SJSA1 (cell line): ENCODE measurements at regions not wholly inside any gene's neighbourhood (a gene's known extent, or its start where the extent isn't known, plus 50 kb on each side); places are given as distances from the start of the nearest gene placed in this dataset.
"Not testable (repeated sequence)": the region's sequence is repeated elsewhere in the genome, so short reads cannot be mapped to it uniquely, and the experiment has no call there.

Experiments used
- DNase-seq, 2 experiments: peaks; one replicate each; pipeline ENCODE4 v3.0.0-alpha.2; 2015 to 2020; ENCODE audit warnings: low spot score in 2 of 2, low read depth in 1 of 2
- H3K27ac ChIP-seq: fragments of 250-450 bp; sonication (Bioruptor Pico); 2 replicates; pipeline ENCODE4 v1.5.1; 2020; ENCODE audit warnings: mild to moderate bottlenecking, moderate library complexity
- H3K27me3 ChIP-seq: fragments of 250-450 bp; sonication (Bioruptor Pico); replicated peaks from 2 replicates; pipeline ENCODE4 v1.5.1; 2020; ENCODE audit warnings: mild to moderate bottlenecking, moderate library complexity
- H3K36me3 ChIP-seq: fragments of 250-450 bp; sonication (Bioruptor Pico); 2 replicates; pipeline ENCODE4 v1.5.1; 2020; ENCODE audit warnings: mild to moderate bottlenecking
- H3K4me1 ChIP-seq: fragments of 250-450 bp; sonication (Bioruptor Pico); replicated peaks from 2 replicates; pipeline ENCODE4 v1.6.1; 2021; ENCODE audit warnings: mild to moderate bottlenecking
- H3K4me3 ChIP-seq: fragments of 250-450 bp; sonication (Bioruptor Pico); 2 replicates; pipeline ENCODE4 v1.5.1; 2020; ENCODE audit warnings: mild to moderate bottlenecking
- H3K9me3 ChIP-seq: fragments of 250-450 bp; sonication (Bioruptor Pico); replicated peaks from 2 replicates; pipeline ENCODE4 v1.5.1; 2020; ENCODE audit warnings: mild to moderate bottlenecking

DNA sequence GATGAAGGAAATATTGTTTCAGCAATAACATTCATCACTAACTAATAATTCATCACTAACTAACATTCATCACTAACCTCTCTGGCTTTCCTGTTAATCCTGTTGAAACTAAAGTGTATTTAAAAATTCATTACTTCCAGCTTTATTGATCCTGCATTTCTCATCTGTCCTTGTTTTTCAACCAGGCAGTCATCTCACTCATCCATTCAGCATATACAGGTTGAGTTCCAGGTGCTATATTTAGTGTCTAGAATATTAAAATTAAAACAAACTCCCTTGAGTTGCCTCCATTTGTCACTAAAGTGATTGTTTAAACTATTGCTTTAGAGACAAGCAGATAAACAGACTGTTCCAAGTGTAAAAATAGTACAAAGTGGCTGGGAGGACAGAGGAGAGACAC lies 58.1 kb downstream of the ATXN7L3B start:
- peaks cover 3% of the 10 kb centered on the region; the same call in 1 of the 2 replicates for H3K27me3 ChIP-seq
- no peaks in the 10 kb centered on the region for H3K4me1 ChIP-seq
- H3K4me3 ChIP-seq = no peak overlapping the region
- no peak for DNase-seq
- no peak overlapping the region for H3K27ac ChIP-seq
- H3K9me3 ChIP-seq = no peaks in the 10 kb centered on the region
- H3K36me3 ChIP-seq = no peaks in the 10 kb centered on the region

DNA sequence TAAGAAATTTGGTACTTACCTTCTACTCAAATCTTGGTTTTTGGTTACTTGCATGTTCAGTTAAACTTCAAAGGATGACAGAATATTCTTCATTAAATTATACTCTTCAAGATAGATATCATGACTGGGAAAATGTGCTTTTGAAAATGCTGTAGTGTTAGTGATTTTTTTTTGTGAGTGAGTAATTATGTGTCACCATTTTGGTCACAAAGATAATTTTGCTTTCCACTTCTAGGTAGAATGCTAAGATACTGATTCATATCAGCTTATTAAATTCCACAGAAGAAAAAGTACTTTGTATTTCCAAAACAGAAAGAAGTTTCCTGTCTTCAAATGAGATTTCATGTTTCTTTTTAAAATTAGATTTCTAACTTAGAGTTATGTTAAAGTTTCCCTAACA lies 61.2 kb downstream of the ATXN7L3B start:
- H3K36me3 ChIP-seq = no peaks in the 10 kb centered on the region
- no peak for DNase-seq
- no peaks in the 10 kb centered on the region for H3K4me1 ChIP-seq
- no peaks in the 10 kb centered on the region for H3K9me3 ChIP-seq
- peaks cover 3% of the 10 kb centered on the region; the same call in 1 of the 2 replicates for H3K27me3 ChIP-seq
- no peak overlapping the region for H3K27ac ChIP-seq
- no peak overlapping the region for H3K4me3 ChIP-seq

GRCh38 chr12:74599932-74600331 lies 62.3 kb downstream of the ATXN7L3B start:
- Histone ChIP-seq H3K9me3 (no peaks in the 10 kb centered on the region), H3K36me3 (no peaks in the 10 kb centered on the region), H3K27me3 (peaks cover 3% of the 10 kb centered on the region; the same call in 1 of the 2 replicates), H3K4me1 (no peaks in the 10 kb centered on the region), H3K27ac (no peak overlapping the region), H3K4me3 (no peak overlapping the region)
- no peak for DNase-seq

DNA sequence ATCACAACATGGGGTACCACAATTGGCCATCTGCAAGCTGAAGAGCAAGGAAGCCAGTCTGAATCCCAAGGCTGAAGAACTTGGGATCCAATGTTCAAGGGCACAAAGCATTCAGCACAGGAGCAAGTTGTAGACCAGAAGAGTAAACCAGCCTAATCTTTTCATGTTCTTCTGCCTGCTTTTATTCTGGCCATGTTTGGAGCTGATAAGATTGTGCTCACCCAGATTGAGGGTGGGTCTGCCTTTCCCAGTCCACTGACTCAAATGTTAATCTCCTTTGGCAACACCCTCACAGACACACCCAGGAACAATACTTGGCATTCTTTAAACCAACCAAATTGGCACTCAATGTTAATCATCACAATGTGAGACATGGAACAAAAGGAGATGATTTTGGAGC lies 63.2 kb downstream of the ATXN7L3B start:
- DNase-seq, H3K27me3 ChIP-seq, H3K27ac ChIP-seq: not testable (repeated sequence)

DNA sequence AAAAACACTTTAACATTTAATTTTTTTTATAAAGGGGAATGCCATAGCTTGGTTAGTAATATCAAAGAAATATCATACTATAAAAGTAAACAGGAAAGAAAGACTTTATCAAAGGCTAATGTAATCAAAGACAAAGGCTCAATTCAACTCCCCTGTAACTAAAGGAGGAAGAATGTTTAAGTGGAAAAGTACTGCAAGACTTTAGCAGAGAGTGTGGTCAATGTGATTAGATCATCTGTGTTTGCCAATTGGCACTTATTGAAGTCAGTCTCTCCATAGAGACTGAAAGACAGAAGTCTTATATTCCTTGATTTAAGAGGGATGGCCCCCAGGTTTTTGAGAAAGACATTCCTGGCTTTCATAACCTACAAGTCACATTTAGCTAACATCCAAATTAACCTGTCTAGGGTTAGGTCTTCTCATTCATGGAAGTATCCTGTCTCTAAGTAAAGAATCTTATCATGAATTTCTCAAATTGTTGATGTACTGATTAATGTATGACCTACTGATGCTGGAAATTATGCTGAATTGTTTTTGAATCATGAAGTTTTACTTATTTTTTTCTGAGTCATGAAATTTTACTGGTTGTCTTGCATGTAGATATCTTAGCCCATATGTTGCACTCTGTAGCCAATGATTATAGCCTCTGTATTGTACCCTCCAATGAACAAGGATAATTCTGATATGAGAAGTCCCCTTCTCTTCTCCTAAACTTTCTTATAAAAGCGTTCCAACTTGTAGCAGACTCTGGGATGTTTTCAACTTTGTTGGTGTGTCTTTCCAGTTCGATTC lies 65.4 kb downstream of the ATXN7L3B start:
- Histone ChIP-seq H3K4me1 (no peaks in the 10 kb centered on the region), H3K27me3 (no peaks in the 10 kb centered on the region), H3K9me3 (no peaks in the 10 kb centered on the region), H3K4me3 (no peak overlapping the region), H3K27ac (no peak overlapping the region), H3K36me3 (no peaks in the 10 kb centered on the region)
- DNase-seq = no peak

More for the DNA sequence above, 63.2 kb downstream of the ATXN7L3B start:
- H3K9me3 ChIP-seq, H3K4me1 ChIP-seq, H3K36me3 ChIP-seq, H3K4me3 ChIP-seq: not testable (repeated sequence)

DNA sequence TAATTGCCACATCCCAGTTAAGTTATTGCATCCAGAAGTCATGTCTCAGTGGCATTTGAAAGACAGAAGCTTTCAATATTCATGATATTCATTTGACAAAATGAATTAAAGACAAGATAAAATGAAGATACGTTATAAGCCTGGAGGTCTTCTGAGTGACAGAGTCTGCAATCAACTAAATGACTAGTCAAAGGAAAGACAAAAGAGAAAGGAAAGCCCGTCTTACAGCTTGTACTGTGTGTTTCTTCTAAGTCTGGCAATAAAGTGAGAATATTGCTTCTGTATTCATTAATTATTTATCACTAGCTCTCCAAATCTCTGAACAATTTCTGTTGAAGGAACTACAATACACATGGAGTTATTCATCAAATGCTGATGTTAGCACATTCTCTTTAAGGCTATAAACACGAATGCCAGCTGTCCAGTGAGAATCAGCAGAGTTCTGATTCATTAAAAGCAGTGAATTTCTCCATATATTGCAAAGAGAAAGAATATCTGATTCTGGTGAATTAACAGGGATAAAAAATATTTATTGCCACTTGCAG lies 70.7 kb downstream of the ATXN7L3B start:
- no peak overlapping the region for H3K4me3 ChIP-seq
- H3K4me1 ChIP-seq = no peaks in the 10 kb centered on the region
- H3K9me3 ChIP-seq = no peaks in the 10 kb centered on the region
- no peak overlapping the region for H3K27ac ChIP-seq
- no peaks in the 10 kb centered on the region for H3K36me3 ChIP-seq
- no peak for DNase-seq
- H3K27me3 ChIP-seq = no peaks in the 10 kb centered on the region

GRCh38 chr12:74610711-74611110 lies 73.1 kb downstream of the ATXN7L3B start:
- H3K9me3 ChIP-seq = no peaks in the 10 kb centered on the region

GRCh38 chr12:74614426-74614825 lies 76.8 kb downstream of the ATXN7L3B start:
- DNase-seq = no peak
- Histone ChIP-seq H3K4me3 (no peak overlapping the region), H3K9me3 (no peaks in the 10 kb centered on the region), H3K4me1 (no peaks in the 10 kb centered on the region), H3K27ac (no peak overlapping the region), H3K36me3 (no peaks in the 10 kb centered on the region), H3K27me3 (no peaks in the 10 kb centered on the region)

More at GRCh38 chr12:74610711-74611110, 73.1 kb downstream of the ATXN7L3B start:
- Histone ChIP-seq H3K4me3 (no peak overlapping the region), H3K36me3 (no peaks in the 10 kb centered on the region), H3K27me3 (no peaks in the 10 kb centered on the region), H3K27ac (no peak overlapping the region), H3K4me1 (no peaks in the 10 kb centered on the region)
- DNase-seq = no peak

DNA sequence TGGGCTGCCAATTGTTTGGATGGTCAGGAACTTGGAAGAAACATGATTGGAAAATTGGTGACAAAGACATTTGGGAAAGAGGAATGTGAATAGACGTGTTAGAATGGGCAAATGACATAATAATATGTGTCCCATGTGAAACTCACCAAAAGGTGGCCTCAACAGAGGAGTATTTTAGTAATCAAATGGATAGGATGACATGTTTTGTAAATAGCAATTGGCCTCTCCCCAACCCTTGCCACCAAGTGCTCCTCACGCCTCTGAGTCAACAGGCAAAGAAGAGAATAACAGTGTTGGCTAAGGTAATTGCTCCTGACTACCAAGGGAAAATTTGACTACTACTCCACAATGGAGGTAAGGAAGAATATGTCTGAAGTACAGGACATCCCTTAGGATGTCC lies 81.4 kb downstream of the ATXN7L3B start:
- H3K27ac ChIP-seq = no peak overlapping the region
- H3K9me3 ChIP-seq = no peaks in the 10 kb centered on the region

GRCh38 chr12:74619884-74620283 lies 82.2 kb downstream of the ATXN7L3B start:
- H3K36me3 ChIP-seq = no peaks in the 10 kb centered on the region
- no peak for DNase-seq
- H3K4me1 ChIP-seq = no peaks in the 10 kb centered on the region
- no peak overlapping the region for H3K27ac ChIP-seq
- no peaks in the 10 kb centered on the region for H3K27me3 ChIP-seq
- H3K4me3 ChIP-seq = no peak overlapping the region
- no peaks in the 10 kb centered on the region for H3K9me3 ChIP-seq

More for the DNA sequence above, 81.4 kb downstream of the ATXN7L3B start:
- Histone ChIP-seq H3K27me3 (no peaks in the 10 kb centered on the region), H3K36me3 (no peaks in the 10 kb centered on the region), H3K4me3 (no peak overlapping the region), H3K4me1 (no peaks in the 10 kb centered on the region)
- DNase-seq = no peak

- Histone ChIP-seq H3K9me3 (no peaks in the 10 kb centered on the region), H3K4me1 (no peaks in the 10 kb centered on the region)
Measured at GRCh38 chr12:74620921-74621320, 83.3 kb downstream of the ATXN7L3B start.

GRCh38 chr12:74624201-74624600 lies 86.6 kb downstream of the ATXN7L3B start:
- Histone ChIP-seq H3K9me3 (no peaks in the 10 kb centered on the region), H3K27me3 (no peaks in the 10 kb centered on the region), H3K4me1 (no peaks in the 10 kb centered on the region), H3K27ac (no peak overlapping the region), H3K36me3 (no peaks in the 10 kb centered on the region), H3K4me3 (no peak overlapping the region)
- DNase-seq = no peak

More at GRCh38 chr12:74620921-74621320, 83.3 kb downstream of the ATXN7L3B start:
- H3K27ac ChIP-seq = no peak overlapping the region
- DNase-seq = no peak
- H3K27me3 ChIP-seq = no peaks in the 10 kb centered on the region
- H3K36me3 ChIP-seq = no peaks in the 10 kb centered on the region
- H3K4me3 ChIP-seq = no peak overlapping the region

DNA sequence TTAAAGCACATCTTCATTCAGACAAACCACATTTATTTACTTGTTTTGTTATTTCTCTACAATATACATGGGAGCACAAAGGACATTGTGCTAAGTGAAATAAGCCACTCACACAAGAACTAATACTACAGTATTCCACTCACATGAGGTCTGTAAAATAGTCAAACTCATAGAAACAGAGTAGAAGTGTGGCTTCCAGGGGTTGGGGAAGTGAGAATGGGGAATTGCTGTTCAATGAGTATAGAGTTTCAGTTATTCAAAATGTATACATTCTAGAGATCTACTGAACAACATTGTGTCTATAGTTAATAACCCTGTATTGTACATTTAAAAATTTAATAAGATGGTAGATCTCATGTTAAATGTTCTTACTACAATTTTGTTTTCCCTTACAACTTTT lies 88.8 kb downstream of the ATXN7L3B start:
- no peak for DNase-seq
- Histone ChIP-seq H3K4me1 (no peaks in the 10 kb centered on the region), H3K4me3 (no peak overlapping the region), H3K9me3 (no peaks in the 10 kb centered on the region), H3K27ac (no peak overlapping the region), H3K36me3 (no peaks in the 10 kb centered on the region), H3K27me3 (no peaks in the 10 kb centered on the region)

GRCh38 chr12:74641262-74641661 lies 103.6 kb downstream of the ATXN7L3B start:
- no peak for DNase-seq
- Histone ChIP-seq H3K27me3 (no peaks in the 10 kb centered on the region), H3K4me3 (no peak overlapping the region), H3K27ac (no peak overlapping the region), H3K9me3 (no peaks in the 10 kb centered on the region), H3K36me3 (no peaks in the 10 kb centered on the region), H3K4me1 (no peaks in the 10 kb centered on the region)
